ENCODE measurements at regions not wholly inside any gene's neighbourhood (a gene's known extent, or its start where the extent isn't known, plus 50 kb on each side); places are given as distances from the start of the nearest gene placed in this dataset.

- no peak for DNase-seq (ENCODE audit: low spot score)
These were observed 55.4 kb upstream of the SCEL start for GRCh38 chr13:77480066-77480465.

- DNase-seq (ENCODE audit: low spot score) = no peak
These were observed 56.2 kb upstream of the SCEL start for GRCh38 chr13:77479326-77479725.

- no peak for DNase-seq (ENCODE audit: low spot score)
These were observed 58.1 kb upstream of the SCEL start for GRCh38 chr13:77477299-77477848.

GRCh38 chr13:77476456-77476855 lies 59.0 kb upstream of the SCEL start:
- DNase-seq (ENCODE audit: low spot score) = no peak

GRCh38 chr13:77475345-77476084 lies 60.0 kb upstream of the SCEL start:
- no peak for DNase-seq (ENCODE audit: low spot score)

- DNase-seq (ENCODE audit: low spot score) = no peak
These were observed 64.5 kb upstream of the SCEL start for GRCh38 chr13:77470986-77471385.

GRCh38 chr13:77466753-77467422 lies 68.6 kb upstream of the SCEL start:
- no peak for DNase-seq (ENCODE audit: low spot score)

- DNase-seq (ENCODE audit: low spot score) = no peak
These were observed 69.8 kb upstream of the SCEL start for GRCh38 chr13:77465603-77466195.

- no peak for DNase-seq (ENCODE audit: low spot score)
These were observed 75.3 kb upstream of the SCEL start for GRCh38 chr13:77460195-77460594.

- no peak for DNase-seq (ENCODE audit: low spot score)
These were observed 75.9 kb upstream of the SCEL start for GRCh38 chr13:77459592-77459991.

- DNase-seq (ENCODE audit: low spot score) = no peak
These were observed 76.8 kb upstream of the SCEL start for GRCh38 chr13:77458736-77459135.

- DNase-seq (ENCODE audit: low spot score) = no peak
These were observed 77.5 kb upstream of the SCEL start for GRCh38 chr13:77457966-77458365.

- no peak for DNase-seq (ENCODE audit: low spot score)
These were observed 79.2 kb upstream of the SCEL start for GRCh38 chr13:77456271-77456670.

- DNase-seq (ENCODE audit: low spot score) = no peak
These were observed 86.2 kb upstream of the SCEL start for GRCh38 chr13:77449265-77449664.

- no peak for DNase-seq (ENCODE audit: low spot score)
These were observed 86.8 kb upstream of the SCEL start for GRCh38 chr13:77448689-77449088.

- DNase-seq (ENCODE audit: low spot score) = no peak
These were observed 92.0 kb upstream of the SCEL start for GRCh38 chr13:77443511-77443910.

GRCh38 chr13:77437267-77437666 lies 98.2 kb upstream of the SCEL start:
- no peak for DNase-seq (ENCODE audit: low spot score)

GRCh38 chr13:77434289-77434688 lies 101.2 kb upstream of the SCEL start:
- DNase-seq (ENCODE audit: low spot score) = no peak

- DNase-seq (ENCODE audit: low spot score) = no peak
These were observed 104.1 kb upstream of the SCEL start for GRCh38 chr13:77431449-77431848.

- DNase-seq (ENCODE audit: low spot score) = no peak
These were observed 103.6 kb upstream of the MYCBP2 start for GRCh38 chr13:77430377-77430951.

GRCh38 chr13:77429320-77430142 lies 102.6 kb upstream of the MYCBP2 start:
- no peak for DNase-seq (ENCODE audit: low spot score)

- DNase-seq (ENCODE audit: low spot score) = no peak
These were observed 98.8 kb upstream of the MYCBP2 start for GRCh38 chr13:77425705-77426104.

All from D341Med (cell line).